Activated naive CD8-positive, alpha-beta T cell treated with anti-CD3 and anti-CD28 coated beads, Interleukin-2, amount 10 ng/mL, durations not matched to agents 7 days and 5 days (primary cell): ENCODE measurements at regions not wholly inside any gene's neighbourhood (a gene's known extent, or its start where the extent isn't known, plus 50 kb on each side); places are given as distances from the start of the nearest gene placed in this dataset.
"Not testable (repeated sequence)": the region's sequence is repeated elsewhere in the genome, so short reads cannot be mapped to it uniquely, and the experiment has no call there.

Experiments used
- ATAC-seq: fragments of 150-1000 bp; cut with Tn5 transposase; one replicate; pipeline ENCODE4 v1.10.0; 2021; ENCODE audit warnings: low read depth, moderate library complexity
- POLR2A ChIA-PET: fragments of 350-600 bp; sonication (Branson Sonifier 250); formaldehyde crosslinking; loops from one replicate; lab custom pipeline; 2021; ENCODE audit warnings: antibody characterized with exemption; lab: Charles Lee
- DNase-seq: peaks from one replicate; pipeline ENCODE4 v3.0.0; 2021
- H3K27ac Mint-ChIP-seq: one replicate; pipeline ENCODE4 v1.8.0; 2022; ENCODE audit warnings: mild to moderate bottlenecking, mixed read lengths
- H3K27me3 Mint-ChIP-seq: one replicate; pipeline ENCODE4 v1.8.0; 2022; ENCODE audit warnings: mild to moderate bottlenecking, moderate library complexity, mixed read lengths
- H3K36me3 Mint-ChIP-seq: one replicate; pipeline ENCODE4 v1.8.0; 2021; ENCODE audit warnings: mild to moderate bottlenecking, mixed read lengths
- H3K4me1 Mint-ChIP-seq: one replicate; pipeline ENCODE4 v1.8.0; 2021; ENCODE audit warnings: mixed read lengths
- H3K4me3 Mint-ChIP-seq: one replicate; pipeline ENCODE4 v1.8.0; 2022; ENCODE audit warnings: mild to moderate bottlenecking, moderate library complexity, mixed read lengths
- H3K9me3 Mint-ChIP-seq: one replicate; pipeline ENCODE4 v1.8.0; 2021; ENCODE audit warnings: mixed read lengths

DNA sequence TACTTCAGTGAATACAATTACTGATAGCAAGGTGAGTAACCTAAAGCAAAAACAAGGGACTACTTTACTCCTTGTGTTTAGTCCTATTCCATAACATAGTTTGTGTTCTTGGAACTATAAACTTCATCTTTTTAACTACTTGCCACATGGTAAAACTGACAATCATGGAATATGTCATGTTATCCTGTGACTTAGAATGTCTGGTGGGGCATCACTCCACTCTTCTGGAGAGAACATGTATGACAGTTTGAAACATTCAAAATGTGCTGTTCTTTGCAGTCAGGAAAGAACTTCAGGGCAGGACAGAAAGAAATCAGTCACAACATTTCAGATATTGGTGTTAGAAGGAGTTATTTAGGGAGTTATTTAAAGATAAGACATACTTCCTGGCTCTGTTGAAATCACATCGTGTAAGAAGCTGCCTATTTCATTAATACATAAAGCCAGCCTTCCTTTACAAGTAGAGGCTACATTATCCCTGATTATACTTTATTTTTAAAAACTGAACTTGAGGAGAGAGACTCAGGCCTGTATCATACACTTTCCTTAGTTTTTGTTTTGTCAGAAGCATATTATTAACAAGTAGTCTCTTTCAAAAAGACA, 184.9 kb downstream of the SPATA31A6 start:
- H3K4me3 Mint-ChIP-seq, POLR2A ChIA-PET, H3K36me3 Mint-ChIP-seq, H3K4me1 Mint-ChIP-seq, ATAC-seq, DNase-seq, H3K27me3 Mint-ChIP-seq, H3K9me3 Mint-ChIP-seq, H3K27ac Mint-ChIP-seq: not testable (repeated sequence)

DNA sequence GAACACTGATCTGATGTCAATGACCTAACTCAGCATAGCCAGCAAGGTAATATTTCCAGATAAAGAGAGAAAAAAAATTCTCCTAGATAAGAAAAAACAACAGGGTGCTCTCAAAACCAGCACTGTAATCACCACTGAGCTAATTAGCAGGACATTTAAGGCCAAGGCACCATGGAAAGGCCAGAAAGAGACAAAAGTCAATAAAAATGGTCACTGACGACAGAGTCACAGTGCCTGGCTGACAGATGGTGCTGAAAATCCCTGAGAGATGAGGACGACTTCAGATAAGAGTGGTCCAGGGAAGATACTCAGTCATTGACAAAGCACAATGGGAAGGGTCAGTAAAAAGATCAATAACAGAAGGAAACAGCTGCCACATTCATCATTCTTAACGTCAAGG, 186.7 kb downstream of the SPATA31A6 start:
- H3K27me3 Mint-ChIP-seq, H3K27ac Mint-ChIP-seq, H3K9me3 Mint-ChIP-seq, ATAC-seq, H3K36me3 Mint-ChIP-seq, H3K4me1 Mint-ChIP-seq, POLR2A ChIA-PET, H3K4me3 Mint-ChIP-seq, DNase-seq: not testable (repeated sequence)

DNA sequence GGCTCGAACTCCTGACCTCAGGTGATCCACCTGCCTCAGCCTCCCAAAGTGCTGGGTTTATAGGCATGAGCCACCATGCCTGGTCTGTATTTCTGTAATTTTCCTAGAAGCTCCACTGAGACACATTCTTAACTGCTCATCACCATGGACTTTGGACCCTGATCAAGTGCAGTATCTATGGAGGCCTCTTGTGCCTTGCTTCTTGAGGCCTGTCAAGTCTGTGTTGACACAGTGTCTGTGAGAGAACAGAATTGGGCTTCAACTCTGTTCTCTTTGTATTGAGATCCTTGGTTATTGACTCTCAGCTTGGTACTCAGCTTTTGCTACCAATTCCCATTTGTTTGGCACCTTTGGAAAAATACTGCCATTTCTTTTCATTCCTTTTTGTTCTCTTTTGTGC, 188.0 kb downstream of the SPATA31A6 start:
- H3K36me3 Mint-ChIP-seq, H3K4me1 Mint-ChIP-seq, ATAC-seq, H3K27ac Mint-ChIP-seq, H3K9me3 Mint-ChIP-seq, H3K4me3 Mint-ChIP-seq, DNase-seq, POLR2A ChIA-PET, H3K27me3 Mint-ChIP-seq: not testable (repeated sequence)

DNA sequence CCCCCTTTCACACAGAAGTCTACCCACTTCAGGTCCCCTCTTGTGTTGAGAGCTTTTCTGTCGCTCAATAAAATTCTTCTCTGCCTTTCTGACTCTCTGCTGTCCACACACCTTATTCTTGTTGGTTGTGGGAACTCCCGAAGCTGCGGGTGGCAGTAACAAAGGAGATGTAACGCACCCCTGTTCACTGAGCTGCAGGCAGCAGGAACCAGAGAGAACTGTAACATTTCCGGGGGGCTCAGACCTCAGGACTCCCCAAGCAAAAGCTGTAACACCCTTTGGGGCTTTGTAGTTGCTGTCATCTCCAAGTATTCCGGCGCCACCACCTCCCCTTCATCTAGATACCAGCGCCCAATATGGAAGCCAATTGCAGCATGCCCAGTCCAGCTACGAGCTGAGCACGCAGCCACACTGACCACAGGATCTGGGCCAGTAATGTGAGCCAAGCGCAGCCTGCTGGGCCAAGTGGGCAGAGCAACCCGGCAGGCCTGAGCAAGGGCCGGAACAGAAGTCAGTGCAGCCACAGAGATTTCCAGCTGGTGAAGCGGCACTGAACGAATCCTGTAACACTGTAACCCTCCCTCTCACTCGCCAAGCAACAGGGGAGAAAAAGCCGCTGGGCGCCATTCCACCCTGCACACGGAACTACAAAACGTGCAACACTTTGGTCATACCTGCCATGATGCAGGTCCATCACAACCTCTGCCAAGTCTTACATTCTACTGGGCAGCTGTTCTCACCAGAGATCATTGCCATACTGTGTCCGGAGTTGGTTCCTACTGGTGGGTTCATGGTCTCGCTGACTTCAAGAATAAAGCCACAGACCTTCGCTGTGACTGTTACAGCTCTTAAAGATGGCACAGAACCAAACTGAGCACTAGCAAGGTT, 194.3 kb downstream of the SPATA31A6 start:
- H3K27ac Mint-ChIP-seq, H3K27me3 Mint-ChIP-seq, DNase-seq, H3K36me3 Mint-ChIP-seq, H3K4me1 Mint-ChIP-seq, ATAC-seq, H3K9me3 Mint-ChIP-seq, H3K4me3 Mint-ChIP-seq, POLR2A ChIA-PET: not testable (repeated sequence)

DNA sequence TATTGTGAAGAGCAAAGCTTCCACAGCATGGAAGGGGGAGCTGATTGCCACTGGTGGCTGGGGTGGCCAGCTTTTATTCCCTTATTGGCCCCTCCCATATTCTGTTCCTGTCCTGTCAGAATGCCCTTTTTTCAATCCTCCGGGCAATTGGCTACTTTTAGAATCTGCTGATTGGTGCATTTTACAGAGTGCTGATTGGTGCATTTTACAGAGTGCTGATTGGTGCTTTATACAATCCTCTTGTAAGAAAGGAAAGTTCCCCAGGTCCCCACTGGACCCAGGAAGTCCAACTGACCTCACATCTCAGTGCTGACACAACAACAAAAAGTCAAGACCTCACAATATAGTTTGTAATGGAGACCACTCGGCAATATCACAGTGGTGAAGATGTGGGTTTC, 195.0 kb downstream of the SPATA31A6 start:
- no peaks in the 10 kb centered on the region for H3K27me3 Mint-ChIP-seq
- no peak overlapping the region for H3K4me3 Mint-ChIP-seq
- ATAC-seq (no peak), DNase-seq (no peak)
- H3K4me1 Mint-ChIP-seq = no peaks in the 10 kb centered on the region
- no peak overlapping the region for H3K27ac Mint-ChIP-seq
- peaks cover 3% of the 10 kb centered on the region for H3K9me3 Mint-ChIP-seq
- H3K36me3 Mint-ChIP-seq = no peaks in the 10 kb centered on the region
- POLR2A ChIA-PET = no interaction called here

DNA sequence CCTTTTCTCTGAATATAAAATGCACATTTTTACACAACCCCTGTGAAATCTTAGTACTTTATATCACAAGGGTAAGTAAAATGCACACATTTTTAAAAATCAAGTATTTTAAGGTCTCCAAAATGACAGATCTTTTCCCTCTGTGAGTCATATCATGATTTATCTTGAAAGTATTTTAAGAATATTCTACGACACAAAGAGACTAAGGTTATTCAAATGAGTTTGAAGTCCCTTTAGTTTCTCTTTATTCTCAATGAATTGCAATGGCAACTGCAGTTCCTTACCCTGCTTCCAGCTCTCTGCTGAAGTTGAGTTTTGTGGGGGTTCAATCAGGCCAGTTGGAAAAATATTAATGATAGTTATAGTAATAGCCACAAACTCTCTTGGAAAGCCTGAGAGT, 196.1 kb downstream of the SPATA31A6 start:
- ATAC-seq, H3K36me3 Mint-ChIP-seq, H3K4me3 Mint-ChIP-seq, DNase-seq, H3K27me3 Mint-ChIP-seq, POLR2A ChIA-PET, H3K9me3 Mint-ChIP-seq, H3K27ac Mint-ChIP-seq, H3K4me1 Mint-ChIP-seq: not testable (repeated sequence)

DNA sequence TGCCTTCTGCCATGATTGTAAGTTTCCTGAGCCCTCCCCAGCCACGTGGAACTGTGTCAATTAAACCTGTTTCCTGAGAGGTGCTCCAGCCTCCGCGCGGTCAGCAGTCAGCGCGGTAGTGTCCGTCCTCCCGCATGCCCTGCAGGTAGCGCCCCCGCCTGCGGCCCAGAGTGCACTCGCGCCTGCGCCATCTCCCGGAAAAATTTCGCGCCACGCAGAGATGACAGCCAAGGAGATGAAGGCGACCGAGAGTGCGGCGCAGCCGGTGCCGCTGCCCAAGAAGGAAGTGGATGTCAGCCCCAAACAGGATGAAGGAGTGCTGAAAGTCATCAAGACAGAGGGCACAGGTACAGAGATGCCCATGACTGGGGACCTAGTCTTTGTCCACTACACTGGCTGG, 201.1 kb downstream of the SPATA31A6 start:
- H3K36me3 Mint-ChIP-seq, POLR2A ChIA-PET: not testable (repeated sequence)

DNA sequence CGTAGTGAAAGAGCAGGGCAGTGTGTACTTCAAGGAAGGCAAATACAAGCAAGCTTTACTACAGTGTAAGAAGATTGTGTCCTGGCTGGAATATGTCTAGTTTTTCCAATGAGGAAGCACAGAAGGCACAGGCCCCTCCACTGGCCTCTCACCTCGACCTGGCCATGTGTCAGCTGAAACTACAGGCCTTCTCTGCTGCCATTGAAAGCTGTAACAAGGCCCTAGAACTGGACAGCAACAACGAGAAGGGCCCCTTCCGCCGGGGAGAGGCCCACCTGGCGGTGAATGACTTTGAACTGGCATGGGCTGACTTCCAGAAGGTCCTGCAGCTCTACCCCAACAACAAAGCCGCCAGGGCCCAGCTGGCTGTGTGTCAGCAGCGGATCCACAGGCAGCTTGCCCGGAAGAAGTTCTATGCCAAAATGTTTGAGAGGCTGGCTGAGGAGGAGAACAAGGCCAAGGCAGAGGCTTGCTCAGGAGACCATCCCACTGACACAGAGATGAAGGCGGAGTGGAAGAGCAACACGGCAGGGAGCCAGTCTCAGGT, 202.2 kb downstream of the SPATA31A6 start:
- H3K27ac Mint-ChIP-seq = not testable (repeated sequence)

More for the DNA sequence above, 201.1 kb downstream of the SPATA31A6 start:
- not testable (repeated sequence) for H3K4me3 Mint-ChIP-seq, H3K27ac Mint-ChIP-seq, DNase-seq, H3K4me1 Mint-ChIP-seq, ATAC-seq, H3K9me3 Mint-ChIP-seq, H3K27me3 Mint-ChIP-seq

DNA sequence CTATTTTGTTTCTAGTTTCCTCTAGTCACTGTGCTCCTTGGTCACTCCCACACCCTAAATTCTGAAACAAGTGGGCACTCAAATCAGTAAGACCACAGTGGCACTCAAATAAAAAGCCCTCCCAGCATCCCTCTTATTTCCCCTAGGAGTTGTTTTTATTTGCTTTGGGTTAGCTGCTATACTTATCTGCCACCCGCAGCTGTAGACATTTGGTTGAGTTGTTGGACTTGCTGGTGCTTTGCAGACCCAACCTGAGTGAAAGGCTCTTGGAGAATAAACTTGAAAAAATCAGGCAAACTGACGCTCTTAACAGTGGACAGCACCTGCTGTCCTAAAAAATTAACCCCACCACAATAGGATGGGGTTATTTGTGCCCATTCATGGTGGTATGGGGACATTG, 203.0 kb downstream of the SPATA31A6 start:
- H3K27me3 Mint-ChIP-seq = no peaks in the 10 kb centered on the region

More for the DNA sequence above, 202.2 kb downstream of the SPATA31A6 start:
- H3K4me1 Mint-ChIP-seq, POLR2A ChIA-PET, DNase-seq, ATAC-seq, H3K9me3 Mint-ChIP-seq, H3K36me3 Mint-ChIP-seq, H3K27me3 Mint-ChIP-seq, H3K4me3 Mint-ChIP-seq: not testable (repeated sequence)

DNA sequence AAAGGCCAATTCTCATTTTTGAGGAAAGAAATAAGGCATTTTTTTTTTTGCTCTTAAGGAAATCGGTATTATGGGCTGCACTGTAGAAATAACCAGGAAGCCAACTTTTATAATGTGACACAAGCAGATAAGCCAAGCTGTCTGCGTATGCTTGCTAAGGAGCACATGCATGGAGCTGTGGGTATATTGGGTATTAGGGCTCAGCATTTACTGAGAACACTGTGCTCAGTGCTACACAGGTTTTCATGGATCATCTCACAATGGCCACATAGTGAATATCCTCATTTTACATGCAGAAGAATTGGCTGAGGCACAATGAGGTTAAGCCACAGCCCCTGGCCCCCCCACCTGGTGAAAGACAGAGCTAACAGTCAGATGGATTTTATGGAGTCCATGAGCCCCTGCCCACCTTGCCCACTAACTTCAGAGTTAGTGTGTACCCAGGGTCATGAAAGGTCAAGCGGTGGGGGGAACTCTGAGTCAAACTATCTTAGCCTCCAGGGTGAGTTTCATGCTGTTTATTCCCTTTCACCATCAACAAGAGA, 204.8 kb downstream of the SPATA31A6 start:
- no peaks in the 10 kb centered on the region for H3K27me3 Mint-ChIP-seq
- no peak overlapping the region for H3K4me3 Mint-ChIP-seq
- peaks cover 1% of the 10 kb centered on the region for H3K9me3 Mint-ChIP-seq
- DNase-seq = no peak
- ATAC-seq = no peak
- no peaks in the 10 kb centered on the region for H3K36me3 Mint-ChIP-seq
- no peak overlapping the region for H3K27ac Mint-ChIP-seq
- H3K4me1 Mint-ChIP-seq = no peaks in the 10 kb centered on the region
- POLR2A ChIA-PET = no interaction called here

More for the DNA sequence above, 203.0 kb downstream of the SPATA31A6 start:
- POLR2A ChIA-PET = no interaction called here
- Mint-ChIP-seq H3K4me1 (no peaks in the 10 kb centered on the region), H3K36me3 (no peaks in the 10 kb centered on the region), H3K4me3 (no peak overlapping the region), H3K27ac (no peak overlapping the region), H3K9me3 (peaks cover 1% of the 10 kb centered on the region)
- DNase-seq (no peak), ATAC-seq (no peak)

DNA sequence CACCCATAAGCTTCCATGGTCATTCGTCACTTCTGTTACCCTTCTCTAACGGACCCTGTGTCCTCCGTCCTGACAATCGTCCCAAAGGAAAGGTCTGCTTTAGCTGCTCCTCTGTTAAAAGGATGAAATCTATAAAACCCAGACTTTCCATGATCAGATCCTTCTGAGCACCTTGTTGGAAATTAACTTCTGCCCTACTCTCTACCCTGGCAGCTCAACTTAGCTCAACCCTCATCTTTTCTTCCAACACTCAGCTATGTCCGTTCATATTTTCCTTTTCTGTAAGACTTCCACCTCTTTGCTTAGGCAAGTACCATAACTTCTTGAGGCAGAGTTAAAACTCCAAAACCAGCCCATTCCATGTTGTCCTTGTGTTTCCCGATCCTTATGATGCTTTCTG, 205.4 kb downstream of the SPATA31A6 start:
- H3K27me3 Mint-ChIP-seq = no peaks in the 10 kb centered on the region
- DNase-seq (no peak), ATAC-seq (no peak)
- H3K36me3 Mint-ChIP-seq = no peaks in the 10 kb centered on the region
- H3K9me3 Mint-ChIP-seq = peaks cover 1% of the 10 kb centered on the region
- no peaks in the 10 kb centered on the region for H3K4me1 Mint-ChIP-seq
- POLR2A ChIA-PET = no interaction called here
- H3K4me3 Mint-ChIP-seq = no peak overlapping the region
- no peak overlapping the region for H3K27ac Mint-ChIP-seq

DNA sequence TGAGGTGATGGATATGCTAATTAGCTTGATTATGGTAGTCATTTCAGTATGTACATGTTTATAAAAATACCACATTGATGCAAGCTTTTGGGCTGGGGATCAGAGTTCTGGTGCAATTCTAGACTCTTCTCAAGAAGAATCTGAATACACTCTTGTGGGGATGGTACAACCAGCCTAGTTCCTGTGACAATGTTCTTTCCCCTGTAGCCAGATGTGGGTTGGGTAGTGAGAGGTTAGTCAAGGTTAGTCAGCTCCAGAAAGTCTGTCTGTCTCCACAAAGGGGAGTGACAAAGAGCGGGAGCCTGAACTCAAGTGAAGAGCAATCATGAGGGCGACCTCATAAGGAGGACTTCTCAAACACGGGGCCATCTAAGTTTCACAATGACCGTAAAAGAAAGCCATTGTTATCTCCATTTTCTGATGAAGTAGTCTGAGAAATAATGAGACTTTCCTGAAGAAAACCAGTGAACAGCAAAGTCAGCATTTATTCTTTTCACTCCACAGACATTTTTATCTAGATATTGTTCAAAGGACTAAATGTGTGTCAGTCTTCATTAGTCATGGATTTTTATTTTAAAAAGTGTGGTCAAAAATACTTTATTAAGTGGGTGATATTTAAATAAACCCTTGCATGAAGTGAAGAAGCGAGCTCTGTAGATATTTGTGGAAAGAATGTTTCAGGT, 209.5 kb downstream of the SPATA31A6 start:
- H3K36me3 Mint-ChIP-seq, H3K27ac Mint-ChIP-seq, H3K27me3 Mint-ChIP-seq, H3K4me3 Mint-ChIP-seq, H3K9me3 Mint-ChIP-seq, DNase-seq, ATAC-seq, POLR2A ChIA-PET, H3K4me1 Mint-ChIP-seq: not testable (repeated sequence)

DNA sequence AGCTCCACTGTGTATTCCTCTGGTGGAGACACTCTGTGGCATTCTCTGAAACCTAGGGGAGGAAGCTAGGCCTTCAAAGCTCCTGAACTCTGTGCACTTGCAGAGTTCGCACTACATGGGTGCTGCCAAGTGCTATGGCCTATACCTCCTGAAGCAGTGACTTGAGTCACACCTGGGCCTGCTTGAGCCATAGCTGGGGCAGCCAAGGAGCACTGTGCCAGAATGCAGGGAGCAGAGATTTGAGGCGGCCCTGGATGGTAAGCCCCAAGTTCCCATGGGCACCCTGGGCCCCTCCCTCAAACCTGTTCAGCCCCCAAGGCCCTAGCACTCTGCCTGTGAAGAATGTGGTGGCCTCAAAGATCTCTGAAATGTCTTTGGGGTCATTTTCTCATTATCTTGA, 212.9 kb downstream of the SPATA31A6 start:
- POLR2A ChIA-PET = no interaction called here
- Mint-ChIP-seq H3K27ac (no peak overlapping the region), H3K4me1 (no peaks in the 10 kb centered on the region), H3K36me3 (no peaks in the 10 kb centered on the region), H3K4me3 (no peak overlapping the region), H3K27me3 (no peaks in the 10 kb centered on the region), H3K9me3 (peaks cover 2% of the 10 kb centered on the region)
- ATAC-seq (no peak), DNase-seq (no peak)
